Body of pancreas (tissue), 4 donors: ENCODE measurements at regions not wholly inside any gene's neighbourhood (a gene's known extent, or its start where the extent isn't known, plus 50 kb on each side); places are given as distances from the start of the nearest gene placed in this dataset.

Experiments
- CTCF ChIP-seq, 7 experiments: fragments of 450-650 bp in 4 of 7; fragments of 200-600 bp in 3 of 7; sonication (generic) in 3 of 7; IDR thresholded peaks; one replicate each; pipeline ENCODE4 v1.5.1; 2016 to 2019; ENCODE audit warnings: antibody characterized with exemption in 7 of 7
- POLR2A ChIP-seq, 3 donors: fragments of 450-650 bp; IDR thresholded peaks; one replicate each; pipeline ENCODE4 v1.6.1; 2016; ENCODE audit warnings: antibody characterized with exemption in 3 of 3, mild to moderate bottlenecking in 2 of 3

- TF ChIP-seq CTCF (IDR thresholded peaks at IDR 0.05) (no peak), POLR2A (IDR thresholded peaks at IDR 0.05) (no peak)
Measured at GRCh38 chr13:34700155-34700554, 241.9 kb upstream of the NBEA start.
